ENCODE measurements at regions not wholly inside any gene's neighbourhood (a gene's known extent, or its start where the extent isn't known, plus 50 kb on each side); places are given as distances from the start of the nearest gene placed in this dataset.

- TF ChIP-seq YY1 (IDR thresholded peaks at IDR 0.05; ENCODE audit: low read depth): no peak
- TF ChIP-seq TAF1 (IDR thresholded peaks at IDR 0.05; ENCODE audit: low read depth): no peak
- TF ChIP-seq MAX (IDR thresholded peaks at IDR 0.05): no peak
- no peak for TF ChIP-seq ZBTB7A (IDR thresholded peaks at IDR 0.05; ENCODE audit: low read depth)
- TF ChIP-seq, protein P1, sequence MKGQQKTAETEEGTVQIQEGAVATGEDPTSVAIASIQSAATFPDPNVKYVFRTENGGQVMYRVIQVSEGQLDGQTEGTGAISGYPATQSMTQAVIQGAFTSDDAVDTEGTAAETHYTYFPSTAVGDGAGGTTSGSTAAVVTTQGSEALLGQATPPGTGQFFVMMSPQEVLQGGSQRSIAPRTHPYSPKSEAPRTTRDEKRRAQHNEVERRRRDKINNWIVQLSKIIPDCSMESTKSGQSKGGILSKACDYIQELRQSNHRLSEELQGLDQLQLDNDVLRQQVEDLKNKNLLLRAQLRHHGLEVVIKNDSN (IDR thresholded peaks at IDR 0.05): no peak
- no peak for TF ChIP-seq CEBPB (IDR thresholded peaks at IDR 0.05)
- TF ChIP-seq TEAD4 (IDR thresholded peaks at IDR 0.05): no peak
- no peak for TF ChIP-seq FOXM1 (IDR thresholded peaks at IDR 0.05; ENCODE audit: borderline replicate concordance, low read depth)
Measured at GRCh38 chr3:189568961-189569360, 62.2 kb upstream of the TP63 start.

All from Ishikawa (cell line).